WTC11 (cell line): ENCODE measurements at regions not wholly inside any gene's neighbourhood (a gene's known extent, or its start where the extent isn't known, plus 50 kb on each side); places are given as distances from the start of the nearest gene placed in this dataset.

Source experiments
- ATAC-seq: fragments of 200-7000 bp; cut with Tn5 transposase; 2 replicates; pipeline ENCODE4 v1.10.0; 2021; ENCODE audit warnings: mild to moderate bottlenecking, moderate library complexity
- CTCF ChIA-PET: fragments of 300-600 bp; sonication (Branson Sonifier 250); formaldehyde crosslinking; loops from one replicate; lab custom pipeline; 2021; ENCODE audit warnings: antibody characterized with exemption; lab: Charles Lee
- POLR2A ChIA-PET: fragments of 350-600 bp; sonication (Branson Sonifier 250); formaldehyde crosslinking; loops from one replicate; lab custom pipeline; 2021; ENCODE audit warnings: antibody characterized with exemption; lab: Charles Lee
- DNase-seq: peaks from one replicate; pipeline ENCODE4 v3.0.0; 2021; ENCODE audit warnings: low spot score
- H3K27ac Mint-ChIP-seq: 2 replicates; pipeline ENCODE4 v1.8.0; 2021; ENCODE audit warnings: mixed read lengths
- H3K27me3 Mint-ChIP-seq: 2 replicates; pipeline ENCODE4 v1.8.0; 2021; ENCODE audit warnings: low read depth, mild to moderate bottlenecking, moderate library complexity, mixed read lengths
- H3K36me3 Mint-ChIP-seq: 2 replicates; pipeline ENCODE4 v1.8.0; 2021; ENCODE audit warnings: mixed read lengths
- H3K4me1 Mint-ChIP-seq: 2 replicates; pipeline ENCODE4 v1.8.0; 2022; ENCODE audit warnings: mixed read lengths
- H3K4me3 Mint-ChIP-seq: 2 replicates; pipeline ENCODE4 v1.8.0; 2021; ENCODE audit warnings: mild to moderate bottlenecking, moderate library complexity, mixed read lengths
- H3K9me3 Mint-ChIP-seq: 2 replicates; pipeline ENCODE4 v1.8.0; 2021; ENCODE audit warnings: mixed read lengths
- ARID4B ChIP-seq: sonication (generic); formaldehyde crosslinking; IDR thresholded peaks from 2 replicates; pipeline ENCODE4 v1.8.0; 2023; ENCODE audit warnings: missing genetic modification reagents, mild to moderate bottlenecking, borderline replicate concordance
- ATF6 ChIP-seq: sonication (generic); formaldehyde crosslinking; IDR thresholded peaks from 2 replicates; pipeline ENCODE4 v1.8.1; 2023; ENCODE audit warnings: mild to moderate bottlenecking, missing genetic modification reagents
- CREB1 ChIP-seq: sonication (generic); formaldehyde crosslinking; IDR thresholded peaks from 2 replicates; pipeline ENCODE4 v1.8.0; 2023; ENCODE audit warnings: mild to moderate bottlenecking, missing genetic modification reagents
- CREM ChIP-seq: sonication (generic); formaldehyde crosslinking; IDR thresholded peaks from 2 replicates; pipeline ENCODE4 v1.8.1; 2022; ENCODE audit warnings: mild to moderate bottlenecking, missing genetic modification reagents, moderate library complexity
- E2F4 ChIP-seq: sonication (generic); formaldehyde crosslinking; IDR thresholded peaks from 2 replicates; pipeline ENCODE4 v1.8.1; 2022; ENCODE audit warnings: low read depth, mild to moderate bottlenecking, moderate library complexity, missing genetic modification reagents, borderline replicate concordance
- NFE2L1 ChIP-seq: sonication (generic); formaldehyde crosslinking; IDR thresholded peaks from 2 replicates; pipeline ENCODE4 v1.8.1; 2023; ENCODE audit warnings: missing genetic modification reagents
- NFYB ChIP-seq: sonication (generic); formaldehyde crosslinking; conservative IDR thresholded peaks from 2 replicates; pipeline ENCODE4 v1.8.0; 2022; ENCODE audit warnings: low read depth, missing genetic modification reagents
- NR1H2 ChIP-seq: sonication (generic); formaldehyde crosslinking; IDR thresholded peaks from 2 replicates; pipeline ENCODE4 v1.9.0; 2021; ENCODE audit warnings: mild to moderate bottlenecking, moderate library complexity, missing genetic modification reagents
- NR3C1 ChIP-seq: sonication (generic); formaldehyde crosslinking; conservative IDR thresholded peaks from 2 replicates; pipeline ENCODE4 v1.8.1; 2023; ENCODE audit warnings: low read depth, mild to moderate bottlenecking, missing genetic modification reagents
- RORB ChIP-seq: fragments of 250-450 bp; sonication (Bioruptor Pico); IDR thresholded peaks from 2 replicates; pipeline ENCODE4 v1.9.0; 2021; ENCODE audit warnings: mild to moderate bottlenecking
- SMAD4 ChIP-seq: sonication (generic); formaldehyde crosslinking; IDR thresholded peaks from 2 replicates; pipeline ENCODE4 v1.8.0; 2022; ENCODE audit warnings: mild to moderate bottlenecking, missing genetic modification reagents
- TCF7 ChIP-seq: sonication (generic); formaldehyde crosslinking; IDR thresholded peaks from 2 replicates; pipeline ENCODE4 v1.8.0; 2022; ENCODE audit warnings: mild to moderate bottlenecking, low read depth, missing genetic modification reagents, moderate library complexity
- TP53 ChIP-seq: sonication (generic); formaldehyde crosslinking; IDR thresholded peaks from 2 replicates; pipeline ENCODE4 v1.8.1; 2023; ENCODE audit warnings: mild to moderate bottlenecking, missing genetic modification reagents
- ZMAT4 ChIP-seq: fragments of 250-450 bp; sonication (Bioruptor Pico); IDR thresholded peaks from 2 replicates; pipeline ENCODE4 v1.9.0; 2021; ENCODE audit warnings: mild to moderate bottlenecking
- ZNF138 ChIP-seq: sonication (generic); formaldehyde crosslinking; conservative IDR thresholded peaks from 2 replicates; pipeline ENCODE4 v1.8.1; 2022; ENCODE audit warnings: mild to moderate bottlenecking, moderate library complexity, missing genetic modification reagents
- ZNF263 ChIP-seq: sonication (generic); formaldehyde crosslinking; IDR thresholded peaks from 2 replicates; pipeline ENCODE4 v1.8.1; 2022; ENCODE audit warnings: low read depth, mild to moderate bottlenecking, moderate library complexity, missing genetic modification reagents
- ZNF317 ChIP-seq: sonication (generic); formaldehyde crosslinking; IDR thresholded peaks from 2 replicates; pipeline ENCODE4 v1.8.1; 2023; ENCODE audit warnings: low read depth, mild to moderate bottlenecking, moderate library complexity, missing genetic modification reagents, borderline replicate concordance
- ZNF512 ChIP-seq: sonication (generic); formaldehyde crosslinking; IDR thresholded peaks from 2 replicates; pipeline ENCODE4 v1.8.1; 2022; ENCODE audit warnings: missing genetic modification reagents, borderline replicate concordance
- ZNF671 ChIP-seq: fragments of 250-450 bp; sonication (Bioruptor Pico); IDR thresholded peaks from 2 replicates; pipeline ENCODE4 v1.8.0; 2021; ENCODE audit warnings: mild to moderate bottlenecking

- TF ChIP-seq ATF6 (CRISPR knock-in tag), result no peak
Measured at GRCh38 chr4:77501851-77502250, 103.8 kb upstream of the CXCL13 start (continued).

- Mint-ChIP-seq H3K4me1 (no peaks in the 10 kb centered on the region), H3K27me3 (peaks cover 11% of the 10 kb centered on the region; the same call in 1 of the 2 replicates), H3K4me3 (no peak overlapping the region), H3K27ac (no peak overlapping the region), H3K36me3 (no peaks in the 10 kb centered on the region), H3K9me3 (0 out of 2 replicates have a peak, but pooled peaks cover 3% of the 10 kb centered on the region)
- CTCF ChIA-PET, result no interaction called here
- ATAC-seq (no peak), DNase-seq (no peak)
- TF ChIP-seq ZMAT4 (CRISPR knock-in tag), result no peak
- TF ChIP-seq NR1H2 (CRISPR knock-in tag), result no peak
- TF ChIP-seq ZNF512, result no peak
- no peak for TF ChIP-seq ZNF263 (CRISPR knock-in tag)
- no peak for TF ChIP-seq CREM (CRISPR knock-in tag)
- no peak for TF ChIP-seq ZNF138 (CRISPR knock-in tag)
- TF ChIP-seq TCF7 (CRISPR knock-in tag), result no peak
- no peak for TF ChIP-seq ZNF671 (CRISPR knock-in tag)
- no peak for TF ChIP-seq NR3C1 (CRISPR knock-in tag)
- TF ChIP-seq TP53 (CRISPR knock-in tag), result no peak
- TF ChIP-seq RORB (CRISPR knock-in tag), result no peak
- no peak for TF ChIP-seq CREB1 (CRISPR knock-in tag)
- no peak for TF ChIP-seq NFYB (CRISPR knock-in tag)
- TF ChIP-seq NFE2L1, result no peak
- no peak for TF ChIP-seq SMAD4 (CRISPR knock-in tag)
- TF ChIP-seq ZNF317 (CRISPR knock-in tag), result no peak
- TF ChIP-seq E2F4 (CRISPR knock-in tag), result no peak
- no peak for TF ChIP-seq ARID4B (CRISPR knock-in tag)
- POLR2A ChIA-PET, result no interaction called here
Measured at GRCh38 chr4:77504407-77504806, 101.2 kb upstream of the CXCL13 start.
